Upper lobe of left lung (tissue), 4 donors: ENCODE measurements at regions not wholly inside any gene's neighbourhood (a gene's known extent, or its start where the extent isn't known, plus 50 kb on each side); places are given as distances from the start of the nearest gene placed in this dataset.

Experiments used
- CTCF ChIP-seq, 6 experiments: fragments of 450-650 bp in 4 of 6; fragments of 200-600 bp in 2 of 6; sonication (generic) in 2 of 6; IDR thresholded peaks; one replicate each; pipeline ENCODE4 v1.5.1; 2016 to 2019; ENCODE audit warnings: antibody characterized with exemption in 6 of 6
- EP300 ChIP-seq, 4 donors: sonication (generic); formaldehyde crosslinking; IDR thresholded peaks; one replicate each; pipeline ENCODE4 v1.5.1; 2017; ENCODE audit warnings: antibody characterized with exemption in 4 of 4, control low read depth in 2 of 4
- POLR2A ChIP-seq, 4 donors: fragments of 450-650 bp; IDR thresholded peaks; one replicate each; pipeline ENCODE4 v1.5.1; 2016 to 2017; ENCODE audit warnings: antibody characterized with exemption in 4 of 4, mild to moderate bottlenecking in 2 of 4
- POLR2AphosphoS5 ChIP-seq, 2 donors: sonication (generic); formaldehyde crosslinking; IDR thresholded peaks; one replicate each; pipeline ENCODE4 v1.5.1; 2017; ENCODE audit warnings: antibody characterized with exemption in 2 of 2

GRCh38 chrX:8043546-8043945 lies 116.3 kb upstream of the PNPLA4 start:
- no peak for TF ChIP-seq CTCF (IDR thresholded peaks at IDR 0.05)
- no peak for TF ChIP-seq POLR2A (IDR thresholded peaks at IDR 0.05)
- no peak for TF ChIP-seq EP300 (IDR thresholded peaks at IDR 0.05)
- TF ChIP-seq POLR2AphosphoS5 (IDR thresholded peaks at IDR 0.05): no peak
